GM21723 (cell line): ENCODE measurements at regions not wholly inside any gene's neighbourhood (a gene's known extent, or its start where the extent isn't known, plus 50 kb on each side); places are given as distances from the start of the nearest gene placed in this dataset.
"Not testable (repeated sequence)": the region's sequence is repeated elsewhere in the genome, so short reads cannot be mapped to it uniquely, and the experiment has no call there.

Experiments
- ATAC-seq: cut with Tn5 transposase; IDR thresholded peaks from one replicate; pipeline ENCODE4 v1.9.1; 2021; ENCODE audit warnings: mild to moderate bottlenecking, moderate library complexity; ENCODE audit not compliant: unreplicated experiment

DNA sequence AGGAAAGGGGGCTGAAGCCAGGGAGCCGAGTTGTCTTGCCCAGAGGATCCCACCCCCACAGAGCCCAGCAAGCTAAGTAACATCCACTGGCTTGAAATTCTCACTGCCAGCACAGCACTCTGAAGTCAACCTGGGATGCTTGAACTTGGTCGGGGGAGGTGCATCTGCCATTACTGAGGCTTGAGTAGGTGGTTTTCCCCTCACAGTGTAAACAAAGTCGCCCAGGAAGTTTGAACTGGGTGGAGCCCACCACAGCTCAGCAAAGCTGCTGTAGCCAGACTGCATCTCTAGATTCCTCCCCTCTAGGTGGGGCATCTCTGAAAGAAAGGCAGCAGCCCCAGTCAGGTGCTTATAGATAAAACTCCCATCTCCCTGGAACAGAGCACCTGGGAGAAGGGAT is 54.3 kb upstream of the GRIA3 start:
- ATAC-seq = not testable (repeated sequence)
